ENCODE measurements at regions not wholly inside any gene's neighbourhood (a gene's known extent, or its start where the extent isn't known, plus 50 kb on each side); places are given as distances from the start of the nearest gene placed in this dataset.

DNA sequence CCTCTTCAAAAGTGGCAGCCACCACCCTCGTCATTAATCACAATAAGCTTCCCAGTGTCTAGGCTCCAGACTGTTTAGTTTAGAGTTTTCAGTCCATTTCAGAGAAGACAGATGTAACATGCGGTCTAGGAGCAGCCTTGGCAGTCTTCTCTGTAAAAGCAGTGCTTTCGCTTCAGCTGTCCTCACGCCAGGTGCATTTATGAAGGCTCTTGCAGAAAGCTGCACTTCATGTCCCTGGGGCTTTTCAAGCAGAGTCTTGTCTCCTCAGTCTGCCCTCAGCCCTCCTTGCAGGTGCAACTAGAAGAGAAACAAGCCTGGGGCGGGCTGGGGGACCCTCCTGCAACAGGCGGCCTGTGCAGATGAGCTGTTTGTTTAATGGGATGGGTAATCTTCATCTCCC lies 281.9 kb downstream of the DRD1 start:
- DNase-seq: no peak

- DNase-seq: no peak
These were observed 284.0 kb downstream of the DRD1 start for GRCh38 chr5:175159956-175160355.

DNA sequence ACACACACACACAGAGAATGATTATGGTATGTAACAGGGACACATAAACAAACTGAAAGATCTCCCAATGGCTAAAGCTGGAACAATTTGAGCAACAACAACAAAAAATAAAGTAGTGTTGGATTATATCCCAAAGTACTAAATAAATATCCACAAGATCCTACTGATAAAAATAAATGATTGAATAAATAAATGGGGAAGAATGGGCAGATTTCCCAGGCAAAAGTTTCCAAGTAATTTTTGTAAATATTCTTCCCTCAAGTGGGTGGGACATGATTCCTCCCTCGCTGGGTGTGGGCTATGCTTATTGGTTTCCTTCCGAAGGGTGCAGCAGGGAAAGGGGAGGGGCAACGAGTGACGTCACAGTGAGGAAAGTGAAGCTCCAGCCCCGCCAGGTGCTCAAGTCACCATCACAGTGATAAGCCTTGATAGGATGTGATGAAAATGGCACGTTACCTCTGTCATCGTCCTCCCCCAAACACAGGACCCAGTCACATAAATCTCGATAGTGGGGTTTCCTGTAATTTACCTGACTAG lies 295.3 kb downstream of the DRD1 start:
- no peak for DNase-seq

DNA sequence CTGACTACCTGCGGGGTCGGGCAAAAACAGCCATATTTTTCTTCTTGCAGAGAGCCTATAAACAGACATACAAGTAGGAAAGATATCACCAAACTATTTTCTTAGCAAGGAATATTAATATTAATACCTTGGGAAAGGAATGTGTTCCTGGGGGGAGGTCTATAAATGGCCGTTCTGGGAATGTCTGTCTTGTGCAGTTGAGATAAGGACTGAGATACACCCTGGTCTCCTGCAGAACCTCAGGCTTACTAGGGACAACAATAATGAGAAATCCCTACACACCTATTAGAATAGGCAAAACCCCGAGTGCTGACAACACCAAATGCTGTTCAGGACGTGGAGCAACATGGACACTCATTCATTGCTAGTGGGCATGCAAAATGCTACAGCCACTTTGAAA lies 297.2 kb downstream of the DRD1 start:
- DNase-seq: no peak

DNA sequence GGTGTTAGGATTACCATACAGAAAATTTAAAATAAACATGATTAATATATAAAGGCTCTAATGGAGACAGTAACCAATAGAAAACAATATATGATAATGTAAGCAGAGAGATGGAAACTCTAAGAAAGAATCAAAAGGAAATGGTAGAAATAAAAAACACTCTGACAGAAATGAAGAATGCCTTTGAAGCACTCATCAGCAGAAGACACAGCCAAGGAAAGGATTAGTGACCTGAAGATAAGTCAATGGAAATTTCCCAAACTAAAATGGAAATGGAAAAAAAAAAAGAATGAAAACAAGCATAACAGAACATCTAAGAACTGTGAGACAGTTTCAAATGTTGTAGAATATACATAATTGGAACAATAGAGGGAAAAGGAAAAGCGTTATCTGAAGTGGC lies 302.6 kb downstream of the DRD1 start:
- no peak for DNase-seq

DNA sequence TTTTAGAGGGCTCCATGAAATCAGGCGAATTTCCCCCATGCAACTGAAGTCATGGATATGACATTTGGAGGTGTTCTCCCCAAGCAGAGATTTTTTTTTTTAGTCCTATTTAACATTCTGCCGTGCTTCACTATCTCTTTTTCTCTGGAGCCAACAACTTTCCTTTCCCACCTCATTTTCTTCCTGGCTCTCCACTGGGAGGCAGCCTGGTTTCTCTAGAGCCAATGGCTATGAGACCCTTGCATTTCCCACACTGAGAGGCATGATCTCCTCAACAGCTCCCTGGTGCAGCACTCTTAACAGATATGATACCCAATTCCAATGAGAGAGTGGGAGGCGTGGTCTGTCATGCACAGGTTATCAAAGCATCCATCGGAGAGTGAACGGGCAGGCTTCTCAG lies 310.8 kb downstream of the DRD1 start:
- DNase-seq: no peak

DNA sequence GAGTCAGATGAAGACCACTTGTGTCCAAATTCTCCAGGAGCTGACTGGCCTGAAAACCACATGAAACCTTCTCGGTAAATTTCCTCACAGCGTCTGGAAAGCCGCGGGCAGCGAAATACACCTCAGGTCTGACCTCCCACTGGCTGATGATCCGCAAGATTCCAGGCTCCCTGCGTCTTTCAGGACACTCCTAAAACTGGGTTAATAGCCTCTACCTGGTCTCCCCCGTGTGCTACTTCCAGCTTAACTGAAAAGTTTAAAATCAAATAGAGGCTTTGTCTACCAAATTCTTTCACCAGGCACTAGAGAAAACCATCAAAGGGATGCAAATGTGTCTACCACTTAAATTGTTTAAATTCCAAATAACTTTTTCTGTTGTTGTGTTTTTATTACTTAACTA lies 312.6 kb downstream of the DRD1 start:
- no peak for DNase-seq

- no peak for DNase-seq
These were observed 314.4 kb downstream of the DRD1 start for GRCh38 chr5:175129619-175130018.

DNA sequence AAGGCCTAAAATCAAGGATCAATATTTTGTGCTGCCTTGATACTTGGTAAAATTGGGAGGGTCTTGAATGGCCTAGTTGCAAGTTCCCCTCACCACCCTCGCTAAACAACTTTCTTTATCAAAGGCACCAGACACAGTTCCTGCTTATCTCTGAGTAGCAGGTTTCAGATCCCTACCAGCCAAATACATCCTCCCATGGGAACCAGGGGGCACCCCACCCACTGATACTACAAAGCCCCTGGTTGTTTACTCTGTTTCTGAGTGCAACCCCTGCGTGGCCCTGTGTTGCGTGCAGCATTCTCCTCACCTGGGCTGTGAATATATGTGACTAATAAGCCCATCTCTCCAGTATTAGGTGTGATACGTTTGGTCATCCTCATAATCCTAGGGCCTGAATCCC lies 314.9 kb downstream of the DRD1 start:
- no peak for DNase-seq

GRCh38 chr5:175124821-175125220 lies 319.2 kb downstream of the DRD1 start:
- DNase-seq: no peak

DNA sequence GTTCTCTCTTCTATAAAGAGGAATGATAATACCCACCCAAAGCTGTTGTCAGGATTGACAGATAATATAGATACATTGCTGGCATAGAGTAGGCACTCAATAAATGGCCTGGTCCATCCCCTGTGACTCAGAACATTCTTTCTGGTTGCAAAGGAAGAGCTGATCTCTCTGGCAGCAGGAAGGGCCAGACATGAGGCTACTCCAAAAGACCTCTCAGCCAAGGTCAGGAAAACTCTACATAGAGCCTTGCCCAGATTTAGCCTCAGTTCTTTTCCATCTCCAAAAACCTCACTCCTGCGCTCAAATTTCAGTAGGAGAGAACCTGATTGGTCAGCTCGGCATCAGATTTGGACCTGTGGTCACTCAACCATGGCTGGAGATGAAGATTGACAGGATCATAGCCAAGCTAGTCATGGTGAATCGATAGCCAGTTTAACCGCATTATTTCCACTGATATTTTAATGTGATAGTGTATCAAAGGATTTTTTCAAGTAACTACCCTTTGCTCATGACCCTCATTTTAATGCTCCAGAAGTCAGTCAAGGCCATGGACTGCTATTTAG lies 319.6 kb downstream of the DRD1 start:
- no peak for DNase-seq

DNA sequence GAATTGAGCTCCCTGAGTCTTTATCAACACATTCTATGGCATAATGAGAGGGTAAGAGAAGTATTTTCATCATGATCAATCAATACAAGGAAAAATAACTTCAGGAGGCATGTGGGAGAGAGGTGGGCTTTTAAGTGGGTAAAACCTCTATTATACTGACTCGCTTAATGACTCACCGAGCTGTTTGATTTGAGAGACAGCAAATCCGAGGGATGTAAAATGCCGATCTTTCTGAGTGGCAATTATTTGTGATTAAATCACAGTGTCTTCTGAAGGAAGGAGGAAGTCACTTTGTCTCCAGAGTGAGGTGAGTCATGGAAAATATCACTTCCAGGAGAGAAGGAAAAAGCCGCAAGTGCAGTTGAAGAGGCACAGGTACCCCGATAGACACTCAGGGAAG lies 320.4 kb downstream of the DRD1 start:
- no peak for DNase-seq

DNA sequence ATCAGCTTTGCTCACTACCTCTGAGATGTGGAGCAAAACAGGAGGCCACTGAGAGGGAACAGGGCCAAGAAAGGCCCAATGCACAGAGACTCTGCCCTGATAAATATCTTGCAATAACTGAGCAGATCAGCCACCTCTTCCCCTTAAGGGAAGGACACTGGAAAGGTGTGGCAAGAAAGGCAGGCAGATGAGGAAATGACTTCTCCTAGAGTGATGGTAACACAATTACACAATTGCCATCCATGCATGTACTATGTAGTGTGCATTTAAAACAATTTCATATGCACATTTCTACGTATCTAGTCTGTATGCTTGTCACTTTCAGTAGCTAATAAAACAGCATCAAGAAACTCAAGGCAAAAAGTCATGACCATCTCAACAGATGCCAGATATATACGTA lies 322.5 kb downstream of the DRD1 start:
- DNase-seq: no peak

DNA sequence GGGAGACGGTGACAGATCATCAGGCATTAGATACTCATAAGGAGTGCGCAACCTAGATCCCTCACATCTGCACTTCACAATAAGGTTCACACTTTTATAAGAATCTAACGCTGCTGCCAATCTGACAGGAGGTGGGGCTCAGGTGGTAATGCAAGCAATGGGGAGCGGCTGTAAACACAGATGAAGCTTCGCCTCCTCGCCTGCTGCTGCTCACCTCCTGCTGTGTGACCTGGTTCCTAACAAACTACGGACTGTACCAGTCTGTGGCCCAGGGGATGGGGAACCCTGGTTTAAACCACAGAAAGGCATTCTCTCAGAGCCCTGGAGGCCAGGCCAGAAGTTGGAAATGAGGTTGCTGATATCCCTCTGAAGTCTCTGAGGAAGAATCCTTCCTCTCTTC lies 323.6 kb downstream of the DRD1 start:
- no peak for DNase-seq

- DNase-seq: no peak
These were observed 325.2 kb downstream of the DRD1 start for GRCh38 chr5:175118700-175119309.

DNA sequence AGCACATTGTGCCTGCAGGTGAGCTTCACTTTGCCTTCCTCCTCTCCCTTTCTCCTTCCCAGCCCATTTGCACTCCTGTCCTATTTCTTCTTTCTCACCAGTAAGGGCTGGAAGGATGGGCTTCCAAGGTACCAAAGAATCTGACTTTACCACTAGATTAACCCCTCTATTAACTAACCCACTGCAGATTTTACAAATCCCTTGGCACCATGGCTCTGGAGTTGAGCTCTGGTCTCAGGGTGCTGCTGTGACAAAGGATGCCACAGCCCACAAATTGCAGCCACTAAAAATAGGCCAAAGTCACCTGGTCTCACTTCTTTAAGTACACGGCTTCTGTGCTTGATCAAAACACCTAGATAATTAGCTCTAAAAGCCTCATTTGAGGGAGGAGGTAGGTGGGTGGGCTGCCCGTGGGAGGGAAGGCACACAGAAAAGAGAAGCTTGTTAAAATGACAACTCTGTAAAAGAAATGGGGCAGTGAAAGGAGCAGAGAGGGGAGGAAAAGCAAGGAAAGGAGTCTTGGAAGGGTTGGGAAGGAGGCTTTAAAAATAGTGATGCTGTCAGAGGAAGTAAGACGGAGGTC lies 327.4 kb downstream of the DRD1 start:
- DNase-seq: no peak

- DNase-seq: no peak
These were observed 328.2 kb downstream of the DRD1 start for GRCh38 chr5:175115831-175116230.

DNA sequence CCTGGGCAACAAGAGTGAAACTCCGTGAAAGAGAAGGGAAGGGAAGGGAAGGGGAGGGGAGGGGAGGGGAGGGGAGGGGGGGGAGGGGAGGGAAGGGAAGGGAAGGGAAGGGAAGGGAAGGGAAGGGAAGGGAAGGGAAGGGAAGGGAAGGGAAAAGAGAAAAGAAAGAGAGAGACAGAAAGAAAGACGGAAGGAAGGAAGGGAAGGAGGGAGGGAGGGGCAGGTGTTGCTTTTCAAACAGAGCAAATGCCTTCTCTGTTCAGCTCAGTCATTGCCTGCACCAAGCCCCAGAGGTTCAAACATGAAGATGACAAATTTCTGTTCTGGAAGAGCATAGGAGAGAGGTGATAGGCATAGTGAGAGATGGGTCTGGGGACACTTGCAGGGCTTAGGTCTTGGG lies 330.0 kb downstream of the DRD1 start:
- DNase-seq: no peak

- DNase-seq: no peak
These were observed 334.8 kb downstream of the DRD1 start for GRCh38 chr5:175109058-175109755.

DNA sequence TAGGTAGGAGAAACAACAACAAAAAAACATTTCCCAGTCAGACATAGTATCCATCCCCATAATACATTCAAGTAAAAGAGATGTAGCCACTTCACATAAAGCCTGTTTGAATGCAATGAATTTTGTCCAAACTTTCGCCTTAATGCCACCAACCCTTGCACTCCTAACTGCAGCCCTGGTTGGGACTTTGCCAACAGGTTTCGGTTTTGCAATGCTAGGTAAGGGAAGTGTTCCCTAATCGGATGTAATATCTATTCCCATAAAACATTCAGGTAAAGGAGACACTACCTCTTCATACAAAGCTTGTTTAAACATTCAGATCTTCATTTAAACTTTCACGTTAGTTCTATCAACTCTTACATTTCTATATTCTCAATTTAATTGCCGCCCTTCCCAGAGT lies 336.1 kb downstream of the DRD1 start:
- no peak for DNase-seq

- DNase-seq: no peak
These were observed 336.9 kb downstream of the DRD1 start for GRCh38 chr5:175107028-175107588.

DNA sequence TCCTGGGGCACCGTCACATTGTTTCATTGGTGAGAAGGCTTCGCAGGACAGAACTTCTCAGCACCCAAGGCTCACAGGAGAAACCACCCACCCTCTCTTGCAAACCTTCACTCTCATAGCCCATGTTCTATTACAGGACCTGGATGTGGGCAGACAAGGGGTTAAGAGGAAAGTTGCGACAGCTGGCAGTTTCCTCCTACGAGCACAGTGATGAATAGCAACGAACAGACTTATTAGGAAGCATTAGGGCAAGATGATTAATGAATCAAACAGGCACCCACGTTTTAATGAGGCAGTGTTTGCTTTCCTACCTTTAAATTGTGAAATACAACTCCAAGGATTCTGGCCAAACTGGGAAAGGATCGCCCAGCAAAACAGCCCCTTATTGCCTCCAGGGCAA lies 339.3 kb downstream of the DRD1 start:
- DNase-seq: no peak

- no peak for DNase-seq
These were observed 340.2 kb downstream of the DRD1 start for GRCh38 chr5:175103746-175104145.

GRCh38 chr5:175102717-175103116 lies 341.3 kb downstream of the DRD1 start:
- no peak for DNase-seq

Data from stimulated activated CD4-positive, alpha-beta T cell treated with anti-CD3 and anti-CD28 coated beads, Interleukin-2, amount 100 ng/mL, for 48 hours (primary cell).